H1 (cell line): ENCODE measurements at regions not wholly inside any gene's neighbourhood (a gene's known extent, or its start where the extent isn't known, plus 50 kb on each side); places are given as distances from the start of the nearest gene placed in this dataset.

Source experiments
- CTCF ChIA-PET: fragments of 300-600 bp; sonication (Branson Sonifier 250); formaldehyde crosslinking; loops from one replicate; lab custom pipeline; 2021; ENCODE audit not compliant: partially characterized antibody; lab: Charles Lee
- POLR2A ChIA-PET: fragments of 300-600 bp; sonication (Branson Sonifier 250); formaldehyde crosslinking; loops from one replicate; lab custom pipeline; 2021; ENCODE audit warnings: inconsistent platforms; ENCODE audit not compliant: partially characterized antibody; lab: Charles Lee
- DNase-seq, 2 experiments: peaks; one replicate each; pipeline versions ENCODE4 v3.0.0 to v3.0.0-alpha.2; 2010 to 2022; ENCODE audit warnings: low spot score in 2 of 2, low read depth in 1 of 2, mixed read lengths in 1 of 2
- FAIRE-seq: peaks from 2 replicates; lab custom pipeline; 2011; peaks lifted over from hg19 to GRCh38; lab: Jason Lieb, UNC
- H2AFZ ChIP-seq: 2 replicates; pipeline ENCODE4 v1.8.1; 2012; ENCODE audit warnings: low read length, inconsistent platforms
- H2AK5ac ChIP-seq: 2 replicates; pipeline ENCODE4 v1.6.1; 2013; ENCODE audit warnings: low read depth, low read length
- H2BK120ac ChIP-seq: replicated peaks from 2 replicates; pipeline ENCODE3; 2013; ENCODE audit warnings: low read depth, low read length, inconsistent platforms
- H2BK12ac ChIP-seq: 2 replicates; pipeline ENCODE4 v1.6.1; 2013; ENCODE audit warnings: low read depth, low read length
- H2BK15ac ChIP-seq: 2 replicates; pipeline ENCODE4 v1.6.1; 2013; ENCODE audit warnings: low read length
- H2BK20ac ChIP-seq: 2 replicates; pipeline ENCODE4 v1.6.1; 2013; ENCODE audit warnings: low read length
- H2BK5ac ChIP-seq: 2 replicates; pipeline ENCODE4 v1.6.1; 2013; ENCODE audit warnings: low read depth, low read length
- H3K14ac ChIP-seq: 2 replicates; pipeline ENCODE4 v1.6.1; 2013; ENCODE audit warnings: inconsistent platforms; ENCODE audit not compliant: insufficient read length
- H3K18ac ChIP-seq: 2 replicates; pipeline ENCODE4 v1.6.1; 2013; ENCODE audit warnings: low read length; ENCODE audit errors: extremely low read depth
- H3K23ac ChIP-seq: 2 replicates; pipeline ENCODE4 v1.6.1; 2013; ENCODE audit warnings: inconsistent platforms; ENCODE audit not compliant: insufficient read length
- H3K23me2 ChIP-seq: 2 replicates; pipeline ENCODE4 v1.6.1; 2013; ENCODE audit warnings: low read depth, low read length
- H3K27ac ChIP-seq: 2 replicates; pipeline ENCODE4 v1.6.1; 2011; ENCODE audit warnings: low read depth, low read length, inconsistent platforms
- H3K27me3 ChIP-seq, 4 experiments: replicated peaks in 1 of 4; 1 replicate in 1 of 4; 2 replicates in 3 of 4; pipeline versions ENCODE4 v1.6.1 to v1.8.1; 2011 to 2013; ENCODE audit warnings: low read length in 3 of 4, mild to moderate bottlenecking in 3 of 4, inconsistent platforms in 2 of 4, mixed read lengths in 2 of 4, moderate library complexity in 1 of 4; ENCODE audit not compliant: control insufficient read depth in 3 of 4, insufficient read depth in 3 of 4; ENCODE audit errors: extremely low read depth in 1 of 4
- H3K36me3 ChIP-seq, 4 experiments: 2 replicates each; pipeline versions ENCODE4 v1.6.1 to v1.8.1; 2011 to 2013; ENCODE audit warnings: mild to moderate bottlenecking in 4 of 4, low read length in 3 of 4, moderate library complexity in 2 of 4, control low read depth in 1 of 4, inconsistent platforms in 1 of 4; ENCODE audit not compliant: insufficient read depth in 4 of 4, control insufficient read depth in 2 of 4
- H3K4ac ChIP-seq: replicated peaks from 2 replicates; pipeline ENCODE3; 2013; ENCODE audit warnings: low read length, low read depth, mixed read lengths, inconsistent platforms; ENCODE audit not compliant: insufficient read length
- H3K4me1 ChIP-seq, 4 experiments: replicated peaks in 1 of 4; 1 replicate in 1 of 4; 2 replicates in 3 of 4; pipeline versions ENCODE4 v1.6.1 to v1.8.1; 2011 to 2013; ENCODE audit warnings: low read length in 3 of 4, inconsistent platforms in 2 of 4, mixed read lengths in 1 of 4; ENCODE audit not compliant: insufficient read depth in 4 of 4, control insufficient read depth in 3 of 4
- H3K4me2 ChIP-seq, 2 experiments: 2 replicates each; pipeline versions ENCODE4 v1.6.1 to v1.8.1; 2011 to 2013; ENCODE audit warnings: low read depth in 2 of 2, low read length in 2 of 2, control low read depth in 1 of 2, inconsistent platforms in 1 of 2, mild to moderate bottlenecking in 1 of 2; ENCODE audit not compliant: insufficient read depth in 1 of 2
- H3K4me3 ChIP-seq, 4 experiments: fragments of 200-600, 300-600 bp in 1 of 4; sonication (generic), shearing (Covaris generic), sonication (Bioruptor Twin) in 1 of 4; 2 replicates each; pipeline versions ENCODE4 v1.5.1 to v1.8.1; 2011 to 2016; ENCODE audit warnings: low read length in 4 of 4, low read depth in 3 of 4, control low read depth in 2 of 4, inconsistent platforms in 2 of 4, mild to moderate bottlenecking in 2 of 4, mixed read lengths in 1 of 4, moderate library complexity in 1 of 4; ENCODE audit not compliant: insufficient read depth in 2 of 4; ENCODE audit errors: extremely low read depth in 1 of 4
- H3K56ac ChIP-seq: replicated peaks from 2 replicates; pipeline ENCODE3; 2013; ENCODE audit warnings: low read depth, mild to moderate bottlenecking, mixed read lengths, low read length, inconsistent platforms; ENCODE audit not compliant: insufficient read length
- H3K79me1 ChIP-seq: 2 replicates; pipeline ENCODE4 v1.6.1; 2013; ENCODE audit warnings: low read depth, low read length, control low read depth
- H3K79me2 ChIP-seq, 2 experiments: 2 replicates each; pipeline versions ENCODE4 v1.6.1 to v1.8.1; 2012 to 2013; ENCODE audit warnings: low read length in 2 of 2, mild to moderate bottlenecking in 2 of 2, inconsistent platforms in 1 of 2; ENCODE audit not compliant: insufficient read depth in 2 of 2, control insufficient read depth in 1 of 2
- H3K9ac ChIP-seq, 4 experiments: replicated peaks in 1 of 4; 1 replicate in 1 of 4; 2 replicates in 3 of 4; pipeline versions ENCODE4 v1.6.1 to v1.8.1; 2011 to 2013; ENCODE audit warnings: low read depth in 3 of 4, low read length in 3 of 4, control low read depth in 2 of 4, mild to moderate bottlenecking in 2 of 4, moderate library complexity in 2 of 4, inconsistent platforms in 1 of 4; ENCODE audit errors: extremely low read depth in 1 of 4
- H3K9me3 ChIP-seq, 2 experiments: 2 replicates each; pipeline versions ENCODE4 v1.6.1 to v1.8.1; 2012 to 2013; ENCODE audit warnings: mild to moderate bottlenecking in 2 of 2, moderate library complexity in 2 of 2, control low read depth in 1 of 2, inconsistent platforms in 1 of 2, low read depth in 1 of 2, low read length in 1 of 2, mixed read lengths in 1 of 2; ENCODE audit not compliant: insufficient read depth in 2 of 2
- H4K20me1 ChIP-seq, 2 experiments: replicated peaks in 1 of 2; 2 replicates each; pipeline versions ENCODE3 to v1.8.1; 2011 to 2013; ENCODE audit warnings: inconsistent platforms in 2 of 2, low read length in 2 of 2, mild to moderate bottlenecking in 1 of 2; ENCODE audit not compliant: insufficient read depth in 2 of 2, control insufficient read depth in 1 of 2
- H4K5ac ChIP-seq: 2 replicates; pipeline ENCODE4 v1.6.1; 2013; ENCODE audit warnings: low read length, low read depth, mixed read lengths, inconsistent platforms; ENCODE audit not compliant: insufficient read length
- H4K8ac ChIP-seq: 2 replicates; pipeline ENCODE4 v1.8.0; 2013; ENCODE audit warnings: mild to moderate bottlenecking, moderate library complexity, low read length, inconsistent platforms; ENCODE audit not compliant: insufficient read depth; ENCODE audit errors: extremely low read depth
- H4K91ac ChIP-seq: replicated peaks from 2 replicates; pipeline ENCODE3; 2013; ENCODE audit warnings: low read length, mixed read lengths, inconsistent platforms; ENCODE audit not compliant: insufficient read length
- CEBPB ChIP-seq: IDR thresholded peaks from 2 replicates; pipeline ENCODE4 v1.6.1; 2012; ENCODE audit warnings: low read depth, low read length
- CHD2 ChIP-seq: IDR thresholded peaks from 2 replicates; pipeline ENCODE4 v1.6.1; 2012; ENCODE audit warnings: low read length, improper control_type of control experiment
- GTF2F1 ChIP-seq: IDR thresholded peaks from 2 replicates; pipeline ENCODE4 v1.6.1; 2012; ENCODE audit warnings: low read depth, low read length, improper control_type of control experiment, borderline replicate concordance
- HDAC2 ChIP-seq, 2 experiments: fragments of 300-600 bp in 1 of 2; sonication (generic) in 1 of 2; IDR thresholded peaks; 2 replicates each; pipeline ENCODE4 v1.6.1; 2011 to 2012; ENCODE audit warnings: low read depth in 2 of 2, low read length in 2 of 2, mild to moderate bottlenecking in 2 of 2, moderate library complexity in 2 of 2, borderline replicate concordance in 1 of 2, inconsistent platforms in 1 of 2
- KDM1A ChIP-seq: fragments of 200-600, 300-600 bp; sonication (generic); IDR thresholded peaks from 2 replicates; pipeline ENCODE4 v1.7.1; 2016; ENCODE audit warnings: mild to moderate bottlenecking, low read length, borderline replicate concordance
- RFX5 ChIP-seq: IDR thresholded peaks from 2 replicates; pipeline ENCODE4 v1.6.1; 2011; ENCODE audit warnings: low read depth, low read length, improper control_type of control experiment, borderline replicate concordance
- TAF7 ChIP-seq: optimal IDR thresholded peaks from 2 replicates; pipeline ENCODE3; 2011; ENCODE audit warnings: low read depth, mild to moderate bottlenecking, inconsistent platforms, low read length, moderate library complexity, borderline replicate concordance
- YY1 ChIP-seq: IDR thresholded peaks from 2 replicates; pipeline ENCODE4 v1.6.1; 2011; ENCODE audit warnings: low read depth, mild to moderate bottlenecking, low read length
- WGBS, 2 experiments: shearing (Covaris generic) in 1 of 2; methylation state at CpG; one replicate each; pipeline versions ENCODE4 v1.1.6 to v1.1.7; 2013 to 2015; ENCODE audit warnings: low lambda C conversion rate in 2 of 2, mixed read lengths in 2 of 2, inconsistent platforms in 1 of 2, low coverage in 1 of 2, missing lambda C conversion rate in 1 of 2; ENCODE audit not compliant: insufficient replicate concordance in 2 of 2, insufficient coverage in 1 of 2, insufficient read length in 1 of 2; ENCODE audit errors: extremely low coverage in 1 of 2, missing lambda C conversion rate in 1 of 2; 5-methylcytosine and 5-hydroxymethylcytosine counted together

- WGBS, 2 experiments = 83% methylated on average over 3 of the region's 3 CpGs; no CpG with 5 or more reads in 1 of the 2 experiments
- no peaks in the 10 kb centered on the region for H3K79me2 ChIP-seq
- H3K4me2 ChIP-seq = no peak overlapping the region
- no peak overlapping the region for H3K4me3 ChIP-seq
- no peak overlapping the region for H2BK120ac ChIP-seq
- H2AK5ac ChIP-seq = no peak overlapping the region
- no peaks in the 10 kb centered on the region for H3K27me3 ChIP-seq
- H4K8ac ChIP-seq = no peak overlapping the region
- no peak overlapping the region for H4K5ac ChIP-seq
- no peaks in the 10 kb centered on the region for H3K79me1 ChIP-seq
- H2BK20ac ChIP-seq = no peak overlapping the region
- no peak overlapping the region for H3K18ac ChIP-seq
- H3K9me3 ChIP-seq = no peaks in the 10 kb centered on the region
- FAIRE-seq = no peak
- DNase-seq = no peak
- H2BK12ac ChIP-seq = no peak overlapping the region
- H3K23ac ChIP-seq = no peak overlapping the region
- peak overlapping the region; percentile 32; the same call in 1 of the 2 replicates for H2AFZ ChIP-seq
- 0 out of 7 replicates have a peak, but pooled peaks cover 0 to 3% (median 0%) of the 10 kb centered on the region in 4 experiments for H3K4me1 ChIP-seq
- H3K14ac ChIP-seq = no peak overlapping the region
- ChIA-PET POLR2A (no interaction called here), CTCF (interaction anchor here (1.0 to 1.5 kb wide), 2 partner anchors 53 to 225 kb away, joined by 3 read pairs; no protein-coding TSS in a partner anchor)
- H2BK15ac ChIP-seq = no peak overlapping the region
- H3K56ac ChIP-seq = no peak overlapping the region
- no peak overlapping the region for H4K91ac ChIP-seq
- TF ChIP-seq YY1 = no peak
- no peak for TF ChIP-seq RFX5
- no peak for TF ChIP-seq GTF2F1
- TF ChIP-seq HDAC2 (IDR thresholded peaks at IDR 0.05; ENCODE audit: borderline replicate concordance in 1 of 2, low read depth in 2 of 2, low read length in 2 of 2) = no peak
- TF ChIP-seq CEBPB = no peak
- TF ChIP-seq KDM1A = no peak
- TF ChIP-seq TAF7 = no peak
- TF ChIP-seq CHD2 = no peak
- H3K36me3 ChIP-seq = no peaks in the 10 kb centered on the region
- no peaks in the 10 kb centered on the region for H3K23me2 ChIP-seq
- no peak overlapping the region for H2BK5ac ChIP-seq
- no peaks in the 10 kb centered on the region for H4K20me1 ChIP-seq
- H3K4ac ChIP-seq = no peak overlapping the region
- no peak overlapping the region for H3K27ac ChIP-seq
- no peak overlapping the region for H3K9ac ChIP-seq
Measured at GRCh38 chr11:91664521-91664920, 560.1 kb upstream of the FAT3 start.
